ENCODE measurements at regions not wholly inside any gene's neighbourhood (a gene's known extent, or its start where the extent isn't known, plus 50 kb on each side); places are given as distances from the start of the nearest gene placed in this dataset.
"Not testable (repeated sequence)": the region's sequence is repeated elsewhere in the genome, so short reads cannot be mapped to it uniquely, and the experiment has no call there.

GRCh38 chr12:67534046-67534445 lies 114.5 kb upstream of the DYRK2 start:
- DNase-seq (ENCODE audit: low read depth in 2 of 2) = no peak

GRCh38 chr12:67534681-67535080 lies 113.9 kb upstream of the DYRK2 start:
- no peak for DNase-seq (ENCODE audit: low read depth in 2 of 2)

GRCh38 chr12:67535176-67535575 lies 113.4 kb upstream of the DYRK2 start:
- DNase-seq (ENCODE audit: low read depth in 2 of 2) = no peak

- no peak for DNase-seq (ENCODE audit: low read depth in 2 of 2)
Observed at GRCh38 chr12:67535971-67536370, 112.6 kb upstream of the DYRK2 start.

- no peak for DNase-seq (ENCODE audit: low read depth in 2 of 2)
Observed at GRCh38 chr12:67539329-67539728, 109.2 kb upstream of the DYRK2 start.

GRCh38 chr12:67539946-67540345 lies 108.6 kb upstream of the DYRK2 start:
- DNase-seq (ENCODE audit: low read depth in 2 of 2) = no peak

- no peak for DNase-seq (ENCODE audit: low read depth in 2 of 2)
Observed at GRCh38 chr12:67540920-67541624, 107.5 kb upstream of the DYRK2 start.

- DNase-seq (ENCODE audit: low read depth in 2 of 2) = no peak
Observed at GRCh38 chr12:67541625-67541991, 106.9 kb upstream of the DYRK2 start.

- DNase-seq (ENCODE audit: low read depth in 2 of 2) = no peak
Observed at GRCh38 chr12:67543021-67543770, 105.3 kb upstream of the DYRK2 start.

GRCh38 chr12:67545298-67545697 lies 103.2 kb upstream of the DYRK2 start:
- DNase-seq (ENCODE audit: low read depth in 2 of 2) = no peak

- DNase-seq (ENCODE audit: low read depth in 2 of 2) = no peak
Observed at GRCh38 chr12:67546746-67547145, 101.8 kb upstream of the DYRK2 start.

GRCh38 chr12:67555075-67555717 lies 93.3 kb upstream of the DYRK2 start:
- not testable (repeated sequence) for DNase-seq (ENCODE audit: low read depth in 2 of 2)

GRCh38 chr12:67558775-67559174 lies 89.8 kb upstream of the DYRK2 start:
- no peak for DNase-seq (ENCODE audit: low read depth in 2 of 2)

GRCh38 chr12:67559751-67560150 lies 88.8 kb upstream of the DYRK2 start:
- no peak for DNase-seq (ENCODE audit: low read depth in 2 of 2)

GRCh38 chr12:67562513-67563287 lies 85.8 kb upstream of the DYRK2 start:
- DNase-seq (ENCODE audit: low read depth in 2 of 2) = no peak

- DNase-seq (ENCODE audit: low read depth in 2 of 2) = no peak
Observed at GRCh38 chr12:67568055-67568454, 80.5 kb upstream of the DYRK2 start.

- no peak for DNase-seq (ENCODE audit: low read depth in 2 of 2)
Observed at GRCh38 chr12:67572492-67572891, 76.1 kb upstream of the DYRK2 start.

GRCh38 chr12:67573566-67573965 lies 75.0 kb upstream of the DYRK2 start:
- DNase-seq (ENCODE audit: low read depth in 2 of 2) = no peak

- no peak for DNase-seq (ENCODE audit: low read depth in 2 of 2)
Observed at GRCh38 chr12:67578976-67579661, 69.4 kb upstream of the DYRK2 start.

- no peak for DNase-seq (ENCODE audit: low read depth in 2 of 2)
Observed at GRCh38 chr12:67579662-67580003, 68.9 kb upstream of the DYRK2 start.

- DNase-seq (ENCODE audit: low read depth in 2 of 2) = no peak
Observed at GRCh38 chr12:67582238-67582834, 66.2 kb upstream of the DYRK2 start.

Measured in stimulated activated CD8-positive, alpha-beta memory T cell treated with anti-CD3 and anti-CD28 coated beads, Interleukin-7, amount 100 ng/mL, for 1 hour (primary cell).